GM13977 (cell line): ENCODE measurements at regions not wholly inside any gene's neighbourhood (a gene's known extent, or its start where the extent isn't known, plus 50 kb on each side); places are given as distances from the start of the nearest gene placed in this dataset.

ENCODE experiments used
- DNase-seq: peaks from one replicate; pipeline ENCODE4 v3.0.0; 2012; ENCODE audit warnings: low spot score
- in situ Hi-C: fragments of 300-500 bp; cut with MboI; formaldehyde crosslinking; loops from one replicate; pipeline ENCODE4 v1.12.0; 2022; ENCODE audit warnings: low sequenced_read_pairs, low pct_unique_long_range_greater_than_20kb, mixed read lengths, inconsistent platforms; ENCODE audit not compliant: unreplicated experiment
- TF ChIP-seq, protein P1 (sequence below): IDR thresholded peaks from 2 replicates; pipeline ENCODE4 v1.5.1; 2012; ENCODE audit warnings: mild to moderate bottlenecking, control low read depth; ENCODE audit not compliant: insufficient read depth; ENCODE audit errors: extremely low read depth, missing control alignments

DNA sequence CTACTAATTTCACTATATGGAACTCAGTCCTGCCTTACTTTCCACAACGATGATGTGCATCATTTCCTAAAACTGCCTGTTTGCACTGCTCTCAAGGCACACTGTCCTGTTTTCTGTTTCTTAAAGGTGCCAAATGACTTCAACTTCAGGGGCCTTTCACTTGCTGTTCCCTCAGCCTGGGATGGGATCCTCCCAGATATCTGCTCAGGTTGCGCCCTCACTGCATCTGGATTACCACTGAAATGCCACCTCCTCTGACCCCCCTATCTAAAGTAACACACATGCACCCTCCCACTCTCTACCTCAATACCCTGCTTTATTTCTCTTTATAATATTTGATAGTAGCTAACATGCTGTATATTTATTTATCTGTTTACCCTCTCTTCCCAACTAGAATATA is 123.8 kb upstream of the CMC1 start:
- in situ Hi-C loops: no loop called here
- TF ChIP-seq, protein P1, sequence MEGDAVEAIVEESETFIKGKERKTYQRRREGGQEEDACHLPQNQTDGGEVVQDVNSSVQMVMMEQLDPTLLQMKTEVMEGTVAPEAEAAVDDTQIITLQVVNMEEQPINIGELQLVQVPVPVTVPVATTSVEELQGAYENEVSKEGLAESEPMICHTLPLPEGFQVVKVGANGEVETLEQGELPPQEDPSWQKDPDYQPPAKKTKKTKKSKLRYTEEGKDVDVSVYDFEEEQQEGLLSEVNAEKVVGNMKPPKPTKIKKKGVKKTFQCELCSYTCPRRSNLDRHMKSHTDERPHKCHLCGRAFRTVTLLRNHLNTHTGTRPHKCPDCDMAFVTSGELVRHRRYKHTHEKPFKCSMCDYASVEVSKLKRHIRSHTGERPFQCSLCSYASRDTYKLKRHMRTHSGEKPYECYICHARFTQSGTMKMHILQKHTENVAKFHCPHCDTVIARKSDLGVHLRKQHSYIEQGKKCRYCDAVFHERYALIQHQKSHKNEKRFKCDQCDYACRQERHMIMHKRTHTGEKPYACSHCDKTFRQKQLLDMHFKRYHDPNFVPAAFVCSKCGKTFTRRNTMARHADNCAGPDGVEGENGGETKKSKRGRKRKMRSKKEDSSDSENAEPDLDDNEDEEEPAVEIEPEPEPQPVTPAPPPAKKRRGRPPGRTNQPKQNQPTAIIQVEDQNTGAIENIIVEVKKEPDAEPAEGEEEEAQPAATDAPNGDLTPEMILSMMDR: no peak
- no peak for DNase-seq

DNA sequence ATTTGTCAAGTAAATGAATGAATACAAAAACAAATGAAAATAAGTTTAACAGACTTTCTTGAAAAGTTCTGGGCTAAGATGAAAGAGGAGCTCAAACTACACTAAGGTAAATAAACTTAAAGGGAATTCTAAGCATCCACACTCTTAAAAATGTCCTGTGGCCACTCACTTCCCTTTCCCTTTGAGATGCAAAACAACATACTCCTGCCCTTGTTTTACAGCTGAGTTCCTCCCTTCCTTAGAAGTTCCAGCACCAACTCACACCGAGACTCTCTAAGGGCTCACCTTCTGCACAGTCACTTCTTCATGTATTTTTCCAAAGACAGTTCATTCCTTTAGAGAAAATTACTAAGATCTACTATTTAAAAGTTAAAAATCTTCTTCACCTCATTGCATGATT is 123.3 kb upstream of the CMC1 start:
- TF ChIP-seq, protein P1: no peak
- DNase-seq: no peak
- in situ Hi-C loops: no loop called here

- in situ Hi-C loops: no loop called here
- no peak for DNase-seq
- TF ChIP-seq, protein P1: no peak
Observed at GRCh38 chr3:28122227-28122626, 119.2 kb upstream of the CMC1 start.

DNA sequence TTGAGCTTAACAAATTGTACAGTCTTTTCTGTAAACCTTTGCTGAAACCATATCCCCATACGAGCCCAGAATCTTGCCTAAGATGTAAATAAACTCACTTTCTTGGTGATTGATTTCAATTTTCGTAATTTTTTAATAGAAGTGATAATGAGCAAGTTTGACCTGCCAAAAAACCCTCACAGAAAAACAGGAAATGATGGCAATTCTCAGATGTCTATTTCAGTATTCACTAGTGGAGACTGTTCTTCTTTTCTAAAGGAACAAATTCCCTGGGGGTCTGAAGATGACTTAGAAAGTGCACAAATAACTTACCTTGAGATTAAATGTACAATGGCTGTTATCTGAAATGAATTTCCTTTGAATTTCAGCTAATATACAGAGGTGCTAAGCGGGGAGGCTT is 116.5 kb upstream of the CMC1 start:
- in situ Hi-C loops: no loop called here
- TF ChIP-seq, protein P1: no peak
- DNase-seq: peak; percentile 10

DNA sequence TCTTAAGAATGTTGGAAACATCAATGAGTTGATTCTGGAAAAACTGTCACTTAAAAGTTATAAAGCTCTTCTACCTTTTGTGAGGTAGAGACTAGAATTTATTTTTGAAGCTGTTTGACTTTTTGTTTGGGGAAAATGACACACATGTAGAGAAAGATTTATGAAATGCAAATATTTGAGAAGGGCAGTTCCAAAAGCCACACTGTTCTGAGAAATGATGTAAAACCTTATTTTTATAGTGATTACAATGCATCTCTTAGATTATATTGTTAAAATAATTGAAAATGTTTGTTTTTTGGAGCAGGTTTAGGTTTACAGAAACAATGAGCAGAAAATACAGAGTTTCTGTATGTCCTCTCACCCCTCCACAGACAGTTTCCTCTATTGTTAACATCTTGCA is 116.1 kb upstream of the CMC1 start:
- TF ChIP-seq, protein P1: no peak
- in situ Hi-C loops: no loop called here
- DNase-seq: no peak

- TF ChIP-seq, protein P1: no peak
- no peak for DNase-seq
- in situ Hi-C loops: no loop called here
Observed at GRCh38 chr3:28130836-28131235, 110.6 kb upstream of the CMC1 start.

DNA sequence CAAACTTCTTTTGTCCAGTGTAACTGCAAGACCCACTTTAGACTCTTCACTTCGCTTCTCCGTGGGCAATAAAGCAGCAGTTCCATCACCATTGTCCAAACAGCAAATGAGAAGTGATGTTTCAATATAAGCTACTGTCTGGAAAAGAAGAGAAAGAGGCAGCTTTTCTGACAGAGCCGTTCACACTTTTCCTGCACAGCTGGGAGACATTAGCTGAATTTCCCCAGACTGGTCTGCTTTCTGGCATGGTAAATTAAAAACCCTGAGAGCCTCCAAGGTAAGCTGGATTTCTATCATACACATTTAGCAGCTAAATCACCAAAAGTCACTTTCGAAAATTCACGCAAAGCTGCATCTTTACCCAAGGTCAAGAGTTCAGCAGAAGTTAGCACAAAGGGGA is 108.5 kb upstream of the CMC1 start:
- in situ Hi-C loops: no loop called here
- TF ChIP-seq, protein P1: no peak
- no peak for DNase-seq
